Vagina (tissue), 2 donors: ENCODE measurements at regions not wholly inside any gene's neighbourhood (a gene's known extent, or its start where the extent isn't known, plus 50 kb on each side); places are given as distances from the start of the nearest gene placed in this dataset.

Experiments used
- CTCF ChIP-seq, 3 experiments: fragments of 450-650 bp in 2 of 3; fragments of 200-600 bp in 1 of 3; sonication (generic) in 1 of 3; IDR thresholded peaks; one replicate each; pipeline ENCODE4 v1.5.1; 2017 to 2019; ENCODE audit warnings: antibody characterized with exemption in 3 of 3, mild to moderate bottlenecking in 2 of 3, moderate library complexity in 2 of 3
- POLR2A ChIP-seq, 2 donors: fragments of 450-650 bp; IDR thresholded peaks; one replicate each; pipeline ENCODE4 v1.6.1; 2017; ENCODE audit warnings: antibody characterized with exemption in 2 of 2, mild to moderate bottlenecking in 2 of 2, moderate library complexity in 2 of 2
- POLR2AphosphoS5 ChIP-seq, 2 donors: sonication (generic); formaldehyde crosslinking; IDR thresholded peaks; one replicate each; pipeline ENCODE4 v1.9.0; 2017; ENCODE audit warnings: antibody characterized with exemption in 2 of 2, mild to moderate bottlenecking in 2 of 2, low read depth in 1 of 2; ENCODE audit not compliant: insufficient read depth in 1 of 2

GRCh38 chr6:134472661-134473060 lies 154.7 kb upstream of the SGK1 start:
- TF ChIP-seq POLR2A (IDR thresholded peaks at IDR 0.05), result no peak
- TF ChIP-seq POLR2AphosphoS5 (IDR thresholded peaks at IDR 0.05; ENCODE audit: insufficient read depth in 1 of 2, low read depth in 1 of 2), result no peak
- no peak for TF ChIP-seq CTCF (IDR thresholded peaks at IDR 0.05)
